WTC11 (cell line): ENCODE measurements at regions not wholly inside any gene's neighbourhood (a gene's known extent, or its start where the extent isn't known, plus 50 kb on each side); places are given as distances from the start of the nearest gene placed in this dataset.

Experiments used
- ATAC-seq: fragments of 200-7000 bp; cut with Tn5 transposase; 2 replicates; pipeline ENCODE4 v1.10.0; 2021; ENCODE audit warnings: mild to moderate bottlenecking, moderate library complexity
- CTCF ChIA-PET: fragments of 300-600 bp; sonication (Branson Sonifier 250); formaldehyde crosslinking; loops from one replicate; lab custom pipeline; 2021; ENCODE audit warnings: antibody characterized with exemption; lab: Charles Lee
- POLR2A ChIA-PET: fragments of 350-600 bp; sonication (Branson Sonifier 250); formaldehyde crosslinking; loops from one replicate; lab custom pipeline; 2021; ENCODE audit warnings: antibody characterized with exemption; lab: Charles Lee
- DNase-seq: peaks from one replicate; pipeline ENCODE4 v3.0.0; 2021; ENCODE audit warnings: low spot score
- H3K27ac Mint-ChIP-seq: 2 replicates; pipeline ENCODE4 v1.8.0; 2021; ENCODE audit warnings: mixed read lengths
- H3K27me3 Mint-ChIP-seq: 2 replicates; pipeline ENCODE4 v1.8.0; 2021; ENCODE audit warnings: low read depth, mild to moderate bottlenecking, moderate library complexity, mixed read lengths
- H3K36me3 Mint-ChIP-seq: 2 replicates; pipeline ENCODE4 v1.8.0; 2021; ENCODE audit warnings: mixed read lengths
- H3K4me1 Mint-ChIP-seq: 2 replicates; pipeline ENCODE4 v1.8.0; 2022; ENCODE audit warnings: mixed read lengths
- H3K4me3 Mint-ChIP-seq: 2 replicates; pipeline ENCODE4 v1.8.0; 2021; ENCODE audit warnings: mild to moderate bottlenecking, moderate library complexity, mixed read lengths
- H3K9me3 Mint-ChIP-seq: 2 replicates; pipeline ENCODE4 v1.8.0; 2021; ENCODE audit warnings: mixed read lengths
- EMX1 ChIP-seq: fragments of 250-450 bp; sonication (Bioruptor Pico); IDR thresholded peaks from 2 replicates; pipeline ENCODE4 v1.8.0; 2021; ENCODE audit warnings: mild to moderate bottlenecking
- ETV6 ChIP-seq: sonication (generic); formaldehyde crosslinking; IDR thresholded peaks from 2 replicates; pipeline ENCODE4 v1.8.1; 2022; ENCODE audit warnings: mild to moderate bottlenecking, missing genetic modification reagents
- GABPB1 ChIP-seq: sonication (generic); formaldehyde crosslinking; IDR thresholded peaks from 2 replicates; pipeline ENCODE4 v1.8.1; 2023; ENCODE audit warnings: mild to moderate bottlenecking, missing genetic modification reagents
- HMGA2 ChIP-seq: fragments of 250-450 bp; sonication (Bioruptor Pico); IDR thresholded peaks from 2 replicates; pipeline ENCODE4 v1.4.0; 2021; ENCODE audit warnings: mild to moderate bottlenecking, moderate library complexity
- JUN ChIP-seq: sonication (generic); formaldehyde crosslinking; IDR thresholded peaks from 2 replicates; pipeline ENCODE4 v1.8.0; 2023; ENCODE audit warnings: mild to moderate bottlenecking, missing genetic modification reagents
- NFYB ChIP-seq: sonication (generic); formaldehyde crosslinking; conservative IDR thresholded peaks from 2 replicates; pipeline ENCODE4 v1.8.0; 2022; ENCODE audit warnings: low read depth, missing genetic modification reagents
- NR2C2 ChIP-seq: sonication (generic); formaldehyde crosslinking; IDR thresholded peaks from 2 replicates; pipeline ENCODE4 v1.8.0; 2022; ENCODE audit warnings: mild to moderate bottlenecking, missing genetic modification reagents
- TCF7 ChIP-seq: sonication (generic); formaldehyde crosslinking; IDR thresholded peaks from 2 replicates; pipeline ENCODE4 v1.8.0; 2022; ENCODE audit warnings: mild to moderate bottlenecking, low read depth, missing genetic modification reagents, moderate library complexity
- TEAD4 ChIP-seq: sonication (generic); formaldehyde crosslinking; IDR thresholded peaks from 2 replicates; pipeline ENCODE4 v1.8.0; 2022; ENCODE audit warnings: mild to moderate bottlenecking, missing genetic modification reagents
- TP53 ChIP-seq: sonication (generic); formaldehyde crosslinking; IDR thresholded peaks from 2 replicates; pipeline ENCODE4 v1.8.1; 2023; ENCODE audit warnings: mild to moderate bottlenecking, missing genetic modification reagents
- TF ChIP-seq, protein P1 (sequence below): fragments of 250-450 bp; sonication (Bioruptor Pico); IDR thresholded peaks from 2 replicates; pipeline ENCODE4 v1.9.0; 2021; ENCODE audit warnings: mild to moderate bottlenecking, borderline replicate concordance
- TF ChIP-seq, protein P2 (sequence below): sonication (generic); formaldehyde crosslinking; IDR thresholded peaks from 2 replicates; pipeline ENCODE4 v1.8.1; 2023; ENCODE audit warnings: mild to moderate bottlenecking, missing genetic modification reagents, borderline replicate concordance
- TF ChIP-seq, protein P3 (sequence below): sonication (generic); formaldehyde crosslinking; IDR thresholded peaks from 2 replicates; pipeline ENCODE4 v1.8.0; 2023; ENCODE audit warnings: mild to moderate bottlenecking, missing genetic modification reagents
- TF ChIP-seq, protein P4 (sequence below): sonication (generic); formaldehyde crosslinking; IDR thresholded peaks from 2 replicates; pipeline ENCODE4 v1.8.0; 2023; ENCODE audit warnings: missing genetic modification reagents

DNA sequence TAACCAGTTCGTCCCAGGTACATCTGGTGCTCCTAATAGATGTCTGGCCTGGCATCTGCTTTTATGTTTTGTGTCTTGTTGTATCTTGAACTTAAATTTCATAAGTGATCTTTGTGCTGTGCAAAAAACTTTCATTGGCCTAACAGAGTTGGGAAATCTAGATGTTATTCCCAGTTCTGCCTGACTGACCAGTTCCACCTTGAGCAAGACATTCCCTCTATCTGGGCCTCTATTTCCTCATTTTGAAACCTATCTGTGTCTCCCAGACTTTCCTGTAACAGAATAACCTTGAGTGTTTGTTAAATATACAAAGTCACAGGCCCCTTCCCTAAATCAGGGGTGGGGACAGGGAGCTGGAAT, 56.6 kb upstream of the EPCAM start (continued):
- TF ChIP-seq GABPB1 (CRISPR knock-in tag) (no peak), EMX1 (no peak), TCF7 (CRISPR knock-in tag) (no peak), TP53 (CRISPR knock-in tag) (no peak), HMGA2 (CRISPR knock-in tag) (no peak), NR2C2 (no peak)
- TF ChIP-seq, protein P1, sequence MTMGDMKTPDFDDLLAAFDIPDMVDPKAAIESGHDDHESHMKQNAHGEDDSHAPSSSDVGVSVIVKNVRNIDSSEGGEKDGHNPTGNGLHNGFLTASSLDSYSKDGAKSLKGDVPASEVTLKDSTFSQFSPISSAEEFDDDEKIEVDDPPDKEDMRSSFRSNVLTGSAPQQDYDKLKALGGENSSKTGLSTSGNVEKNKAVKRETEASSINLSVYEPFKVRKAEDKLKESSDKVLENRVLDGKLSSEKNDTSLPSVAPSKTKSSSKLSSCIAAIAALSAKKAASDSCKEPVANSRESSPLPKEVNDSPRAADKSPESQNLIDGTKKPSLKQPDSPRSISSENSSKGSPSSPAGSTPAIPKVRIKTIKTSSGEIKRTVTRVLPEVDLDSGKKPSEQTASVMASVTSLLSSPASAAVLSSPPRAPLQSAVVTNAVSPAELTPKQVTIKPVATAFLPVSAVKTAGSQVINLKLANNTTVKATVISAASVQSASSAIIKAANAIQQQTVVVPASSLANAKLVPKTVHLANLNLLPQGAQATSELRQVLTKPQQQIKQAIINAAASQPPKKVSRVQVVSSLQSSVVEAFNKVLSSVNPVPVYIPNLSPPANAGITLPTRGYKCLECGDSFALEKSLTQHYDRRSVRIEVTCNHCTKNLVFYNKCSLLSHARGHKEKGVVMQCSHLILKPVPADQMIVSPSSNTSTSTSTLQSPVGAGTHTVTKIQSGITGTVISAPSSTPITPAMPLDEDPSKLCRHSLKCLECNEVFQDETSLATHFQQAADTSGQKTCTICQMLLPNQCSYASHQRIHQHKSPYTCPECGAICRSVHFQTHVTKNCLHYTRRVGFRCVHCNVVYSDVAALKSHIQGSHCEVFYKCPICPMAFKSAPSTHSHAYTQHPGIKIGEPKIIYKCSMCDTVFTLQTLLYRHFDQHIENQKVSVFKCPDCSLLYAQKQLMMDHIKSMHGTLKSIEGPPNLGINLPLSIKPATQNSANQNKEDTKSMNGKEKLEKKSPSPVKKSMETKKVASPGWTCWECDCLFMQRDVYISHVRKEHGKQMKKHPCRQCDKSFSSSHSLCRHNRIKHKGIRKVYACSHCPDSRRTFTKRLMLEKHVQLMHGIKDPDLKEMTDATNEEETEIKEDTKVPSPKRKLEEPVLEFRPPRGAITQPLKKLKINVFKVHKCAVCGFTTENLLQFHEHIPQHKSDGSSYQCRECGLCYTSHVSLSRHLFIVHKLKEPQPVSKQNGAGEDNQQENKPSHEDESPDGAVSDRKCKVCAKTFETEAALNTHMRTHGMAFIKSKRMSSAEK (CRISPR knock-in tag), result no peak
- TF ChIP-seq, protein P2, sequence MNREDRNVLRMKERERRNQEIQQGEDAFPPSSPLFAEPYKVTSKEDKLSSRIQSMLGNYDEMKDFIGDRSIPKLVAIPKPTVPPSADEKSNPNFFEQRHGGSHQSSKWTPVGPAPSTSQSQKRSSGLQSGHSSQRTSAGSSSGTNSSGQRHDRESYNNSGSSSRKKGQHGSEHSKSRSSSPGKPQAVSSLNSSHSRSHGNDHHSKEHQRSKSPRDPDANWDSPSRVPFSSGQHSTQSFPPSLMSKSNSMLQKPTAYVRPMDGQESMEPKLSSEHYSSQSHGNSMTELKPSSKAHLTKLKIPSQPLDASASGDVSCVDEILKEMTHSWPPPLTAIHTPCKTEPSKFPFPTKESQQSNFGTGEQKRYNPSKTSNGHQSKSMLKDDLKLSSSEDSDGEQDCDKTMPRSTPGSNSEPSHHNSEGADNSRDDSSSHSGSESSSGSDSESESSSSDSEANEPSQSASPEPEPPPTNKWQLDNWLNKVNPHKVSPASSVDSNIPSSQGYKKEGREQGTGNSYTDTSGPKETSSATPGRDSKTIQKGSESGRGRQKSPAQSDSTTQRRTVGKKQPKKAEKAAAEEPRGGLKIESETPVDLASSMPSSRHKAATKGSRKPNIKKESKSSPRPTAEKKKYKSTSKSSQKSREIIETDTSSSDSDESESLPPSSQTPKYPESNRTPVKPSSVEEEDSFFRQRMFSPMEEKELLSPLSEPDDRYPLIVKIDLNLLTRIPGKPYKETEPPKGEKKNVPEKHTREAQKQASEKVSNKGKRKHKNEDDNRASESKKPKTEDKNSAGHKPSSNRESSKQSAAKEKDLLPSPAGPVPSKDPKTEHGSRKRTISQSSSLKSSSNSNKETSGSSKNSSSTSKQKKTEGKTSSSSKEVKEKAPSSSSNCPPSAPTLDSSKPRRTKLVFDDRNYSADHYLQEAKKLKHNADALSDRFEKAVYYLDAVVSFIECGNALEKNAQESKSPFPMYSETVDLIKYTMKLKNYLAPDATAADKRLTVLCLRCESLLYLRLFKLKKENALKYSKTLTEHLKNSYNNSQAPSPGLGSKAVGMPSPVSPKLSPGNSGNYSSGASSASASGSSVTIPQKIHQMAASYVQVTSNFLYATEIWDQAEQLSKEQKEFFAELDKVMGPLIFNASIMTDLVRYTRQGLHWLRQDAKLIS, result no peak

DNA sequence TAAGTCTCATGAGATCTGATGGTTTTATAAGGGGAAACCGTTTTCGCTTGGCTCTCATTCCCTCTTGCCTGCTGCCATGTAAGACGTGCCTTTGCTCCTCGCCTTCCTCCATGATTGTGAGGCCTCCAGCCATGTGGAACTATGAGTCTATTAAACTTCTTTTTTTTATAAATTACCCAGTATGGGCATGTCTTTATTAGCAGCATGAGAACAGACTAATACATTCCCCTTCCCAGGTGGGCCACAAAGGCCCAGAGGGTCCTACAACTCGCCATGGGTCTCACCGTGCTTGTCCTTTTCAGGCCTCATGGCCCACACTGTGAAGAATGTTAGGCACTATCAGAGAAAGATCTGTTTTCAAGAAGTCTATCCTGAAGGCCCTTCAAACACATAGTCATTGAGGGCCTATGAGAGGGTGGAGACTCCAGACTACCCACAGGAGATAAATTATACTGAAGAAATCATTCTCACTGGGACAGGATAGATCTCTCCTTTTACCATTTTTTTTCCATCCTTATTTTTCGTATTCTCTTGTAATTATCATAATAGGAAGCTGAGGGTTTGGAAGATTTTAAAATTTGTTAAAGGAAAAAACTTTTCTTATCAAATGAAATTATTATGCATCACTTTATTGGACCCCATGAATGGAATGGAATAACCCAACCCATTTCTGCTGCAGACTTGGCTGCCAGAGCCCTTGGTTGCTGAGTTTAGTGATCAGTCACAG, 57.2 kb upstream of the EPCAM start:
- Mint-ChIP-seq H3K27me3 (no peaks in the 10 kb centered on the region), H3K36me3 (no peaks in the 10 kb centered on the region), H3K27ac (0 out of 2 replicates have a peak overlapping the region, but pooled peaks have one; percentile 10), H3K4me3 (no peak overlapping the region), H3K4me1 (peaks cover 16% of the 10 kb centered on the region), H3K9me3 (no peaks in the 10 kb centered on the region)
- POLR2A ChIA-PET, result no interaction called here
- CTCF ChIA-PET, result interaction anchor here (1.4 to 2.2 kb wide), 3 partner anchors 8 to 48 kb away, joined by 3 to 21 read pairs (median 20); no protein-coding TSS in a partner anchor
- TF ChIP-seq, protein P3, sequence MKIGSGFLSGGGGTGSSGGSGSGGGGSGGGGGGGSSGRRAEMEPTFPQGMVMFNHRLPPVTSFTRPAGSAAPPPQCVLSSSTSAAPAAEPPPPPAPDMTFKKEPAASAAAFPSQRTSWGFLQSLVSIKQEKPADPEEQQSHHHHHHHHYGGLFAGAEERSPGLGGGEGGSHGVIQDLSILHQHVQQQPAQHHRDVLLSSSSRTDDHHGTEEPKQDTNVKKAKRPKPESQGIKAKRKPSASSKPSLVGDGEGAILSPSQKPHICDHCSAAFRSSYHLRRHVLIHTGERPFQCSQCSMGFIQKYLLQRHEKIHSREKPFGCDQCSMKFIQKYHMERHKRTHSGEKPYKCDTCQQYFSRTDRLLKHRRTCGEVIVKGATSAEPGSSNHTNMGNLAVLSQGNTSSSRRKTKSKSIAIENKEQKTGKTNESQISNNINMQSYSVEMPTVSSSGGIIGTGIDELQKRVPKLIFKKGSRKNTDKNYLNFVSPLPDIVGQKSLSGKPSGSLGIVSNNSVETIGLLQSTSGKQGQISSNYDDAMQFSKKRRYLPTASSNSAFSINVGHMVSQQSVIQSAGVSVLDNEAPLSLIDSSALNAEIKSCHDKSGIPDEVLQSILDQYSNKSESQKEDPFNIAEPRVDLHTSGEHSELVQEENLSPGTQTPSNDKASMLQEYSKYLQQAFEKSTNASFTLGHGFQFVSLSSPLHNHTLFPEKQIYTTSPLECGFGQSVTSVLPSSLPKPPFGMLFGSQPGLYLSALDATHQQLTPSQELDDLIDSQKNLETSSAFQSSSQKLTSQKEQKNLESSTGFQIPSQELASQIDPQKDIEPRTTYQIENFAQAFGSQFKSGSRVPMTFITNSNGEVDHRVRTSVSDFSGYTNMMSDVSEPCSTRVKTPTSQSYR (CRISPR knock-in tag), result no peak
- TF ChIP-seq, protein P4, sequence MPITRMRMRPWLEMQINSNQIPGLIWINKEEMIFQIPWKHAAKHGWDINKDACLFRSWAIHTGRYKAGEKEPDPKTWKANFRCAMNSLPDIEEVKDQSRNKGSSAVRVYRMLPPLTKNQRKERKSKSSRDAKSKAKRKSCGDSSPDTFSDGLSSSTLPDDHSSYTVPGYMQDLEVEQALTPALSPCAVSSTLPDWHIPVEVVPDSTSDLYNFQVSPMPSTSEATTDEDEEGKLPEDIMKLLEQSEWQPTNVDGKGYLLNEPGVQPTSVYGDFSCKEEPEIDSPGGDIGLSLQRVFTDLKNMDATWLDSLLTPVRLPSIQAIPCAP, result no peak
- TF ChIP-seq TP53 (CRISPR knock-in tag) (no peak), JUN (CRISPR knock-in tag) (no peak), ETV6 (no peak), NFYB (CRISPR knock-in tag) (no peak), TEAD4 (CRISPR knock-in tag) (no peak)
- TF ChIP-seq, all 79 proteins: peak for 0
- ATAC-seq (no peak), DNase-seq (no peak)
